ENCODE measurements at regions not wholly inside any gene's neighbourhood (a gene's known extent, or its start where the extent isn't known, plus 50 kb on each side); places are given as distances from the start of the nearest gene placed in this dataset.

DNA sequence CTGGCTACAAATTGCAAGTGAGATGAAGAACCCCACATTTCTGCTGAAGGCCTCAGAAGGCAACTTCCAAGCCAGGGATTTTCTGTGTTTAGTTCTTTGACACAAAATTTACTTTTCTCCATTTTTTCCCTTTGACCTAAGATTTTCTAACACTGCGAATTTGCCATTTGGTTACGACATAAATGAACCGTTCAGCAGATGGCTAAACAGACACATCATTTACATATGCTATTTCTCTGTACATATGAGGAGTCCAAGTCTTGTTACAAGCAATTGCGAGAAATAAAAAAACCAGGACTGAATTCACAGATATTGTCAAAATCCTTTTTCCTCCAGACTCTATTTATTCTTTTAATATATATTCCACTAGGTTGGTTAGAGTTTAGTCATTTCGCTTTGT, 978.6 kb downstream of the NLGN4X start:
- H3K4me3 ChIP-seq (ENCODE audit: low read depth, poor library complexity, severe bottlenecking), result no peak overlapping the region
- DNase-seq (ENCODE audit: low spot score in 2 of 2), result no peak
- WGBS, 2 donors, result 90 to 92% methylated on average over 5 of the region's 5 CpGs
- TF ChIP-seq, protein P1, sequence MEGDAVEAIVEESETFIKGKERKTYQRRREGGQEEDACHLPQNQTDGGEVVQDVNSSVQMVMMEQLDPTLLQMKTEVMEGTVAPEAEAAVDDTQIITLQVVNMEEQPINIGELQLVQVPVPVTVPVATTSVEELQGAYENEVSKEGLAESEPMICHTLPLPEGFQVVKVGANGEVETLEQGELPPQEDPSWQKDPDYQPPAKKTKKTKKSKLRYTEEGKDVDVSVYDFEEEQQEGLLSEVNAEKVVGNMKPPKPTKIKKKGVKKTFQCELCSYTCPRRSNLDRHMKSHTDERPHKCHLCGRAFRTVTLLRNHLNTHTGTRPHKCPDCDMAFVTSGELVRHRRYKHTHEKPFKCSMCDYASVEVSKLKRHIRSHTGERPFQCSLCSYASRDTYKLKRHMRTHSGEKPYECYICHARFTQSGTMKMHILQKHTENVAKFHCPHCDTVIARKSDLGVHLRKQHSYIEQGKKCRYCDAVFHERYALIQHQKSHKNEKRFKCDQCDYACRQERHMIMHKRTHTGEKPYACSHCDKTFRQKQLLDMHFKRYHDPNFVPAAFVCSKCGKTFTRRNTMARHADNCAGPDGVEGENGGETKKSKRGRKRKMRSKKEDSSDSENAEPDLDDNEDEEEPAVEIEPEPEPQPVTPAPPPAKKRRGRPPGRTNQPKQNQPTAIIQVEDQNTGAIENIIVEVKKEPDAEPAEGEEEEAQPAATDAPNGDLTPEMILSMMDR (IDR thresholded peaks at IDR 0.05), result no peak
- TF ChIP-seq POLR2A (IDR thresholded peaks at IDR 0.05), result no peak
- intact Hi-C loops (cut with DNase I; ENCODE audit: low total_unique reads), result no loop called here

DNA sequence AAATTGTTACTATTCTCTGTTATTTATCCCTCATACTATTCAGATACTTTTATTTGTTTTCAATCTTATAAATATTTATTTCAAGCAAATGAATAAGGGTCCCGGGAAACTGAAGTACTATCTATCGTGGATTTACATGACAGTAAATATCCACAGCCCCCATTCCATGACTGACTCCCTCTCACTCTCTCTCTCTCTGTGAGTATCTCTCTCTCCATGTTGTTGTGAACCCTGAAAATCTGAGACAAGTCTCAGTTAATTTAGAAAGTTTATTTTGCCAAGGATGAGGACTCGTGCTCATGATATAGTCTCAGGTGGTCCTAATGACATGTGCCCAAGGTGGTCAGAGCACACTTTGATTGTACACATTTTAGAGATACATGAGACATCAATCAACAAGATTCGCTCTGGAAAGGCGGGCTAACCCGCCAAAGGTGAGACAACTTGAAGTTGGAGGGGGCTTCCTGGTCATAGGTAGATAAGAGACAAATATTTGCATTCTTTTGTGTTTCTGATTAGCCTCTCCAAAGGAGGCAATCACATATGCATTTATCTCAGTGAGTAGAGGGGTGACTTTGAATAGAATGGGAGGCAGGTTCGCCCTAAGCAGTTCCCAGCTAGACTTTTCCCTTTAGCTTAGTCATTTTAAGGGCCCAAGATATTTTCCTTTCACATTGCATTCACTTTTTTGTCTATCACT, 986.4 kb downstream of the NLGN4X start:
- intact Hi-C loops (cut with DNase I; ENCODE audit: low total_unique reads), result no loop called here
- TF ChIP-seq, protein P1 (IDR thresholded peaks at IDR 0.05), result no peak
- H3K4me3 ChIP-seq (ENCODE audit: low read depth, poor library complexity, severe bottlenecking), result no peak overlapping the region
- no peak for DNase-seq (ENCODE audit: low spot score in 2 of 2)
- 55% methylated on average over 7 of the region's 7 CpGs; no CpG with 5 or more reads in 1 of the 2 donors for WGBS, 2 donors

DNA sequence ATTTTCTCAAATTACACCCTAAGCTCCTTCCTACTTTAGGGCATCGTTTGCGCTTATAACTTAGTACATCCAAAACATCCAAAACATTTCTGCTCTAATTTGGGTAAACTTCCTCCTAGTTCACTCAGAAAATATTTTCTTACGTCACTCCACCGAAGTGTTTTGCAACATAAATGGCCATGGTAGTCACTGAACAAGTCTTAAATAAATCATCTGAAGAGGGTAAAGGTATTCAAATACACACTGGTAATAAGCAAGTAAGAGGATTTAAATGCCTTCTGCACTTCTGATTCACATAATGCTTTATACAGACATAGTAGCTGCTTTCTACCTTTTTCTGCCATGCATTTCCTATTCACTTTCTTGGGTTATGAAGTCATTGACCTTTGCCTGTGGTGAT, 991.9 kb downstream of the NLGN4X start:
- TF ChIP-seq, protein P1 (IDR thresholded peaks at IDR 0.05), result no peak
- no peak for TF ChIP-seq POLR2A (IDR thresholded peaks at IDR 0.05)
- H3K4me3 ChIP-seq (ENCODE audit: low read depth, poor library complexity, severe bottlenecking), result no peak overlapping the region
- intact Hi-C loops (cut with DNase I; ENCODE audit: low total_unique reads), result no loop called here
- DNase-seq (ENCODE audit: low spot score in 2 of 2), result no peak
- WGBS, 2 donors, result 75 to 82% methylated on average over 4 of the region's 4 CpGs

DNA sequence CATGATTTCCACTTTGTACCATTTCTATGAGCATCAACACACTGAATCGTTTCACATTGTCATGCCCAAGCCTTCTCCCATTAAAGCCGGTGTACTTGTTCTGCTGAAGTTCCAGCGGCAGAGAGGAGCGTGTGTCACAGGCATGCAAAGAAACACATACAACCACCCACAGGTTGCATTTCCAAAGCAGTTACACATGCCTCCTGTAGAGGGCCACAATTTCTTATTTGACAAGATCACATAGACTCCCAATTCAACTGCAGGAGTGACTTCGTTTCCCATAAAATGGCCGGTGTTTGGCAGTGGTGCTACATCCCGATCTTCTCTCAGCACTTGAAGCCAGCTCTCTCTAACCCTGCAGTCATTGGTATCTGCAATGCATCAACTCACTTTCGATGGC, 992.6 kb downstream of the NLGN4X start:
- no peak overlapping the region for H3K4me3 ChIP-seq (ENCODE audit: low read depth, poor library complexity, severe bottlenecking)
- no peak for DNase-seq (ENCODE audit: low spot score in 2 of 2)
- TF ChIP-seq POLR2A (IDR thresholded peaks at IDR 0.05), result no peak
- TF ChIP-seq, protein P1 (IDR thresholded peaks at IDR 0.05), result no peak
- WGBS, 2 donors, result 79 to 85% methylated on average over 8 of the region's 8 CpGs
- intact Hi-C loops (cut with DNase I; ENCODE audit: low total_unique reads), result no loop called here

DNA sequence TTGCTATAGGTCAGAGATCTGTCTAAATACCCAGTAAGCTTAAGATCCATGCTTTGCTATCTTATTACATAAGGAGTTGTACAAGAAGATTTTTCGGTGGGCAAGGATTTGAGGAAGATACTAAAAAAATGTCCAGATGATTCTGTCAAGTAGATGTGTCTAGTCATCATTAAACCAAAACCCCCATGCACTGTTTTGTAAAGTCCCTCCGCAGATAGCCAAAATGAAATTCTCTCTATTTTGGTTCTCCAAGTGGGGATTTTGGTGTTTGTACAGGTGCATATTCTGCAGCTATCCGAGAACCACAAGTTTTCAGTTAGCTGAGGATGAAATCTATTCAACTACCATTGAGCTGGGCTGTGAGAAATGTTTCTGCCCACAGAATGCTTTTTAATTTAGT, 994.8 kb downstream of the NLGN4X start:
- no peak for DNase-seq (ENCODE audit: low spot score in 2 of 2)
- WGBS, 2 donors, result 90 to 97% methylated on average over 3 of the region's 3 CpGs
- H3K4me3 ChIP-seq (ENCODE audit: low read depth, poor library complexity, severe bottlenecking), result no peak overlapping the region
- intact Hi-C loops (cut with DNase I; ENCODE audit: low total_unique reads), result no loop called here
- TF ChIP-seq, protein P1 (IDR thresholded peaks at IDR 0.05), result no peak
- no peak for TF ChIP-seq POLR2A (IDR thresholded peaks at IDR 0.05)

DNA sequence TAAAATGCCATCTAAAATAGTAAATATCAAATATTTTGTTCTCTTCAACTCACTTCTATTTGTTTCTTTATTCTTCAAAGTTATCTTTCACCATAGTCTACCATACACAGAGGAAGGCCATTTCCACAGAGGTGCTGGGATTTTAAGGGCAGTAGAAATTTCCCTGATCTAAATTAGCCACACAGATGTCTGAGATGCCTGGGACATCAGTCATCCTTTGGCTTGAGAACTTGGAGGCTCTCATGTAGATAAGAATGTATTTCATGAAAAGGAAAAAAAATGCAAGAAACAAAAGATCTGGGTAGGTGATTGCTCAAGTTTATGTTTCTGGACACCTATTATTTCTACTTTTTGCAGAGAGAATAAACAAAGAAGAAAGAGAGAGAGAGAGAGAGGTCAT, 1008.2 kb downstream of the NLGN4X start:
- no peak overlapping the region for H3K4me3 ChIP-seq (ENCODE audit: low read depth, poor library complexity, severe bottlenecking)
- TF ChIP-seq POLR2A (IDR thresholded peaks at IDR 0.05), result no peak
- TF ChIP-seq, protein P1 (IDR thresholded peaks at IDR 0.05), result no peak
- intact Hi-C loops (cut with DNase I; ENCODE audit: low total_unique reads), result no loop called here
- DNase-seq (ENCODE audit: low spot score in 2 of 2), result no peak

Measured in lower leg skin (tissue), 4 donors.